Endodermal cell (in vitro differentiated cells): ENCODE measurements at regions not wholly inside any gene's neighbourhood (a gene's known extent, or its start where the extent isn't known, plus 50 kb on each side); places are given as distances from the start of the nearest gene placed in this dataset.

Source experiments
- DNase-seq: peaks from one replicate; pipeline ENCODE4 v3.0.0-alpha.2; 2017
- H3K27ac ChIP-seq: 2 replicates; pipeline ENCODE4 v1.5.1; 2013; ENCODE audit warnings: mild to moderate bottlenecking, low read depth, low read length, moderate library complexity
- H3K27me3 ChIP-seq: 2 replicates; pipeline ENCODE4 v1.6.1; 2013; ENCODE audit warnings: mild to moderate bottlenecking, low read length, moderate library complexity; ENCODE audit not compliant: insufficient read depth, control insufficient read depth, poor library complexity, severe bottlenecking
- H3K36me3 ChIP-seq: 2 replicates; pipeline ENCODE4 v1.7.0; 2013; ENCODE audit warnings: mild to moderate bottlenecking, low read length, moderate library complexity; ENCODE audit not compliant: control insufficient read depth, insufficient read depth
- H3K4me1 ChIP-seq: one replicate; pipeline ENCODE4 v1.7.0; 2013; ENCODE audit warnings: low read length; ENCODE audit not compliant: control insufficient read depth, insufficient read depth
- H3K4me3 ChIP-seq: 2 replicates; pipeline ENCODE4 v1.5.1; 2013; ENCODE audit warnings: mild to moderate bottlenecking, low read length, moderate library complexity
- H3K9ac ChIP-seq: 2 replicates; pipeline ENCODE4 v1.6.1; 2013; ENCODE audit warnings: mild to moderate bottlenecking, low read length, moderate library complexity; ENCODE audit not compliant: poor library complexity, severe bottlenecking; ENCODE audit errors: extremely low read depth
- H3K9me3 ChIP-seq: 2 replicates; pipeline ENCODE4 v1.6.1; 2013; ENCODE audit warnings: mild to moderate bottlenecking, low read length, moderate library complexity; ENCODE audit not compliant: control insufficient read depth
- H3K27ac Mint-ChIP-seq: 2 replicates; pipeline ENCODE4 v1.8.0; 2020; ENCODE audit warnings: mixed read lengths
- H3K27me3 Mint-ChIP-seq: 2 replicates; pipeline ENCODE4 v1.8.0; 2021; ENCODE audit warnings: mild to moderate bottlenecking, mixed read lengths; ENCODE audit not compliant: insufficient read depth
- H3K36me3 Mint-ChIP-seq: 2 replicates; pipeline ENCODE4 v1.8.0; 2020; ENCODE audit warnings: low read depth, mixed read lengths
- H3K4me1 Mint-ChIP-seq: 2 replicates; pipeline ENCODE4 v1.8.0; 2020; ENCODE audit warnings: mixed read lengths
- H3K4me3 Mint-ChIP-seq: 2 replicates; pipeline ENCODE4 v1.8.0; 2020; ENCODE audit warnings: mild to moderate bottlenecking, moderate library complexity, mixed read lengths
- H3K9me3 Mint-ChIP-seq: 2 replicates; pipeline ENCODE4 v1.8.0; 2020; ENCODE audit warnings: mild to moderate bottlenecking, mixed read lengths
- WGBS, 2 experiments: methylation state at CpG; one replicate each; pipeline versions ENCODE4 v1.1.5 to v1.1.7; 2013; ENCODE audit warnings: missing lambda C conversion rate in 2 of 2, mixed read lengths in 1 of 2; ENCODE audit not compliant: insufficient coverage in 1 of 2, insufficient read length in 1 of 2; 5-methylcytosine and 5-hydroxymethylcytosine counted together
- TF ChIP-seq, protein P1 (sequence below): fragments of 200-600 bp; sonication (generic); conservative IDR thresholded peaks from 2 replicates; pipeline ENCODE4 v1.5.0; 2021; ENCODE audit warnings: antibody characterized with exemption, mild to moderate bottlenecking

DNA sequence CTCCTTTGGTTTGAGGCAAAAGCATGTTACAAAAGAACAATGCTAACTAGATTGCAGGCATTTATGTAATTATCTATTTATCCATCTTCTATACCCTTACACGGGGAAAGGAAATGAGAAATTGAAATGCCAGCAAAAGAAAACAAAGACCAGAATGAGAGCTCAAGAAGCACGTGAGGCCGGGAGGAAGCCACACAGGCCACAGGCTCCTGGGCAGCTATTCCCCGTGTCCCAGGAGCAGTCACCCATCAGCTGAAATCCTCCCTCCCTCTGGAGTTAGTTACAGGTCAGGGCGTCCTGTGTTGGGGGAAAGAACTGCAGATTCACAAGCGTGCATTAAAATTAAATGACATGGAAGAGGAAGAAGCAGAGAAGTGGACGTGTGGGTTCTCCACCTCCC is 64.7 kb upstream of the RPS6KA2 start:
- no peaks in the 10 kb centered on the region for H3K27me3 ChIP-seq
- H3K4me1 ChIP-seq: peaks cover 7% of the 10 kb centered on the region
- Mint-ChIP-seq H3K4me3 (no peak overlapping the region), H3K27me3 (no peaks in the 10 kb centered on the region), H3K36me3 (no peaks in the 10 kb centered on the region), H3K4me1 (peaks cover 15% of the 10 kb centered on the region), H3K9me3 (no peaks in the 10 kb centered on the region), H3K27ac (no peak overlapping the region)
- H3K9ac ChIP-seq: no peak overlapping the region
- no peak overlapping the region for H3K4me3 ChIP-seq
- TF ChIP-seq, protein P1, sequence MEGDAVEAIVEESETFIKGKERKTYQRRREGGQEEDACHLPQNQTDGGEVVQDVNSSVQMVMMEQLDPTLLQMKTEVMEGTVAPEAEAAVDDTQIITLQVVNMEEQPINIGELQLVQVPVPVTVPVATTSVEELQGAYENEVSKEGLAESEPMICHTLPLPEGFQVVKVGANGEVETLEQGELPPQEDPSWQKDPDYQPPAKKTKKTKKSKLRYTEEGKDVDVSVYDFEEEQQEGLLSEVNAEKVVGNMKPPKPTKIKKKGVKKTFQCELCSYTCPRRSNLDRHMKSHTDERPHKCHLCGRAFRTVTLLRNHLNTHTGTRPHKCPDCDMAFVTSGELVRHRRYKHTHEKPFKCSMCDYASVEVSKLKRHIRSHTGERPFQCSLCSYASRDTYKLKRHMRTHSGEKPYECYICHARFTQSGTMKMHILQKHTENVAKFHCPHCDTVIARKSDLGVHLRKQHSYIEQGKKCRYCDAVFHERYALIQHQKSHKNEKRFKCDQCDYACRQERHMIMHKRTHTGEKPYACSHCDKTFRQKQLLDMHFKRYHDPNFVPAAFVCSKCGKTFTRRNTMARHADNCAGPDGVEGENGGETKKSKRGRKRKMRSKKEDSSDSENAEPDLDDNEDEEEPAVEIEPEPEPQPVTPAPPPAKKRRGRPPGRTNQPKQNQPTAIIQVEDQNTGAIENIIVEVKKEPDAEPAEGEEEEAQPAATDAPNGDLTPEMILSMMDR: no peak
- no peak for DNase-seq
- no peaks in the 10 kb centered on the region for H3K36me3 ChIP-seq
- no peak overlapping the region for H3K27ac ChIP-seq
- WGBS, 2 experiments: 85 to 87% methylated on average over 5 to 7 of the region's 7 CpGs
- no peaks in the 10 kb centered on the region for H3K9me3 ChIP-seq

DNA sequence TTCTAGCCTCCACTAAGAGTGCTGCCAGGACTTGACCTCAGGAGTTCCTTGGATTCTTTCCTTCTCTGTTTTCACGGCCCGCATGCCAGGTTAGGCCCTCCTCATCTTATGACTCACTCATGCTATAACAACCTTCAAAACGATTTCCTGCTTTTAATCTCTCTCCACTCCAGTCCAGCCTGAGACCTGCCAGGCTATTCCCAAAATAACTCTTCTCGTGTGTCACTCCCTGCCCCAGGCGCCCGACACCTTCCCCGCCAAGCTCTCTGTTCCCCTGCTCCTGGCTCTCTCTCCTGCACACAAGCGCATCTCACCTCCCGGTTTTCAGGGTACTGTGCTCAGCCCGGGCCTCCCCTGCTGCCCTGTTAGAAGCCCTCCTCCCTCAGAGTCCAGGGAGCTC is 64.1 kb upstream of the RPS6KA2 start:
- Mint-ChIP-seq H3K36me3 (no peaks in the 10 kb centered on the region), H3K4me1 (peaks cover 15% of the 10 kb centered on the region), H3K27me3 (no peaks in the 10 kb centered on the region), H3K27ac (no peak overlapping the region), H3K4me3 (no peak overlapping the region), H3K9me3 (no peaks in the 10 kb centered on the region)
- Histone ChIP-seq H3K4me3 (no peak overlapping the region), H3K27ac (no peak overlapping the region), H3K27me3 (no peaks in the 10 kb centered on the region), H3K4me1 (peaks cover 7% of the 10 kb centered on the region), H3K9ac (no peak overlapping the region), H3K9me3 (no peaks in the 10 kb centered on the region), H3K36me3 (no peaks in the 10 kb centered on the region)
- TF ChIP-seq, protein P1: no peak
- 84 to 86% methylated on average over 10 of the region's 10 CpGs for WGBS, 2 experiments
- DNase-seq: no peak

DNA sequence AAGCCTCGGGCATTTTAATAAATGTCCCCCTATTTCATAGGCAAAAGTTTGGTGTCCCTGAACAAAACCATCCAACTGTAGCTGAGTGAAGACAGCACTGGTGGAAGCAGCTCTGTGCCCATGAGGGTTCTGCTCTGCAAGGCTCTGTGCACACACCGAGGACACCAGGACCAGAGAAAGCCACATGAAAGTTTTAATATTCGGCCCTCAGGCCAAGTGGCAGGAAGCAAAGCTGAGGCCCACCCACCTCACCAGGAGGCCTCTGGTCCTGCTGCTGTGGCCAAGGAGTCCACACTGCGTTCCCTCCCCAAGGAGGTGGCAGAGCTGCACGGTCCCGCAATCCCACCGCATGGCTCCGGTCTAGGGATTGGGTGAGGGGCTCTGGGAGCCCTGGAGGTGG is 62.6 kb upstream of the RPS6KA2 start:
- TF ChIP-seq, protein P1: no peak
- no peak overlapping the region for H3K9ac ChIP-seq
- H3K27ac ChIP-seq: no peak overlapping the region
- Mint-ChIP-seq H3K4me1 (peaks cover 15% of the 10 kb centered on the region), H3K27me3 (no peaks in the 10 kb centered on the region), H3K4me3 (no peak overlapping the region), H3K9me3 (no peaks in the 10 kb centered on the region), H3K36me3 (no peaks in the 10 kb centered on the region), H3K27ac (no peak overlapping the region)
- 92 to 100% methylated on average over 1 to 8 of the region's 8 CpGs for WGBS, 2 experiments
- H3K4me1 ChIP-seq: peaks cover 7% of the 10 kb centered on the region
- H3K4me3 ChIP-seq: no peak overlapping the region
- no peak for DNase-seq
- no peaks in the 10 kb centered on the region for H3K9me3 ChIP-seq
- no peaks in the 10 kb centered on the region for H3K27me3 ChIP-seq
- no peaks in the 10 kb centered on the region for H3K36me3 ChIP-seq
